B cell (primary cell): ENCODE measurements at regions not wholly inside any gene's neighbourhood (a gene's known extent, or its start where the extent isn't known, plus 50 kb on each side); places are given as distances from the start of the nearest gene placed in this dataset.

Source experiments
- ATAC-seq: fragments of 200-7000 bp; cut with Tn5 transposase; one replicate; pipeline ENCODE4 v1.10.0; 2021; ENCODE audit warnings: low read depth, mild to moderate bottlenecking, moderate number of reproducible peaks, moderate library complexity
- CTCF ChIA-PET: fragments of 350-600 bp; sonication (Branson Sonifier 250); formaldehyde crosslinking; loops from one replicate; lab custom pipeline; 2021; ENCODE audit warnings: antibody characterized with exemption, inconsistent platforms; lab: Charles Lee
- POLR2A ChIA-PET: fragments of 350-600 bp; sonication (Branson Sonifier 250); formaldehyde crosslinking; loops from one replicate; lab custom pipeline; 2021; ENCODE audit warnings: antibody characterized with exemption; lab: Charles Lee
- DNase-seq: peaks from one replicate; pipeline ENCODE4 v3.0.0; 2013
- H2AFZ ChIP-seq: 2 replicates; pipeline ENCODE4 v1.6.1; 2012; ENCODE audit warnings: mild to moderate bottlenecking, low read depth, low read length; ENCODE audit not compliant: insufficient read depth, poor library complexity, severe bottlenecking
- H3K27ac ChIP-seq, 2 donors: 1 replicate in 1 of 2; 2 replicates in 1 of 2; pipeline ENCODE4 v1.5.1; 2012 to 2013; ENCODE audit warnings: low read length in 2 of 2, mild to moderate bottlenecking in 2 of 2, moderate library complexity in 1 of 2
- H3K27me3 ChIP-seq, 4 experiments: fragments of 200-600 bp in 1 of 4; sonication (generic) in 1 of 4; replicated peaks in 1 of 4; 1 replicate in 2 of 4; 2 replicates in 2 of 4; pipeline versions ENCODE4 v1.6.1 to v1.7.0; 2013 to 2016; ENCODE audit warnings: low read length in 3 of 4, mild to moderate bottlenecking in 2 of 4, mixed read lengths in 1 of 4, moderate library complexity in 1 of 4; ENCODE audit not compliant: insufficient read depth in 4 of 4, control insufficient read depth in 3 of 4; ENCODE audit errors: control extremely low read depth in 1 of 4
- H3K36me3 ChIP-seq, 2 experiments: replicated peaks in 1 of 2; 1 replicate in 1 of 2; 2 replicates in 1 of 2; pipeline versions ENCODE4 v1.6.1 to v1.7.1; 2013; ENCODE audit warnings: low read length in 1 of 2; ENCODE audit not compliant: insufficient read depth in 2 of 2, control insufficient read depth in 1 of 2; ENCODE audit errors: control extremely low read depth in 1 of 2, extremely low read depth in 1 of 2
- H3K4me1 ChIP-seq, 2 donors: fragments of 200-600 bp in 1 of 2; sonication (generic) in 1 of 2; 1 replicate in 1 of 2; 2 replicates in 1 of 2; pipeline versions ENCODE4 v1.5.1 to v1.6.1; 2013 to 2017; ENCODE audit warnings: low read length in 2 of 2; ENCODE audit not compliant: control insufficient read depth in 2 of 2, insufficient read depth in 2 of 2
- H3K4me2 ChIP-seq: replicated peaks from 2 replicates; pipeline ENCODE3; 2012; ENCODE audit warnings: mild to moderate bottlenecking, low read depth, low read length; ENCODE audit not compliant: poor library complexity, severe bottlenecking
- H3K4me3 ChIP-seq, 5 experiments: fragments of 200-600 bp in 1 of 5; sonication (generic) in 1 of 5; 1 replicate in 3 of 5; 2 replicates in 2 of 5; pipeline versions ENCODE4 v1.5.1 to v1.7.0; 2011 to 2016; ENCODE audit warnings: low read length in 4 of 5, mild to moderate bottlenecking in 4 of 5, low read depth in 2 of 5, control low read depth in 1 of 5, moderate library complexity in 1 of 5; ENCODE audit not compliant: insufficient read depth in 1 of 5; ENCODE audit errors: control extremely low read depth in 1 of 5, extremely low read depth in 1 of 5
- H3K79me2 ChIP-seq: fragments of 200-600 bp; sonication (generic); one replicate; pipeline ENCODE4 v1.6.0; 2016; ENCODE audit warnings: low read length; ENCODE audit not compliant: control insufficient read depth, insufficient read depth
- H3K9ac ChIP-seq: fragments of 200-600 bp; sonication (generic); 2 replicates; pipeline ENCODE4 v1.6.1; 2017; ENCODE audit warnings: mild to moderate bottlenecking, low read length, moderate library complexity
- H3K9me3 ChIP-seq, 3 donors: one replicate each; pipeline versions ENCODE4 v1.6.1 to v1.7.1; 2013; ENCODE audit warnings: low read length in 2 of 3; ENCODE audit not compliant: control insufficient read depth in 2 of 3, insufficient read depth in 1 of 3; ENCODE audit errors: control extremely low read depth in 1 of 3
- H4K20me1 ChIP-seq: 2 replicates; pipeline ENCODE4 v1.6.0; 2012; ENCODE audit warnings: mild to moderate bottlenecking, low read length; ENCODE audit not compliant: insufficient read depth, control insufficient read depth, poor library complexity, severe bottlenecking
- H3K27ac Mint-ChIP-seq: one replicate; pipeline ENCODE4 v1.8.0; 2021; ENCODE audit warnings: mixed read lengths
- H3K27me3 Mint-ChIP-seq: one replicate; pipeline ENCODE4 v1.8.0; 2021; ENCODE audit warnings: mixed read lengths
- H3K4me1 Mint-ChIP-seq: one replicate; pipeline ENCODE4 v1.8.0; 2021; ENCODE audit warnings: mixed read lengths
- H3K4me3 Mint-ChIP-seq: one replicate; pipeline ENCODE4 v1.8.0; 2021; ENCODE audit warnings: mixed read lengths
- H3K9me3 Mint-ChIP-seq: one replicate; pipeline ENCODE4 v1.8.0; 2022; ENCODE audit warnings: mixed read lengths; ENCODE audit not compliant: insufficient read depth
- CTCF ChIP-seq: fragments of 200-600 bp; IDR thresholded peaks from one replicate; pipeline ENCODE4 v1.8.0; 2022; ENCODE audit warnings: antibody characterized with exemption, mild to moderate bottlenecking
- EZH2 ChIP-seq: IDR thresholded peaks from 2 replicates; pipeline ENCODE4 v1.6.1; 2012; ENCODE audit warnings: borderline replicate concordance, low read depth, mild to moderate bottlenecking, moderate library complexity, low read length; ENCODE audit not compliant: insufficient read depth, poor library complexity, severe bottlenecking
- WGBS: methylation state at CpG from one replicate; pipeline ENCODE4 v1.1.5; 2013; ENCODE audit warnings: missing lambda C conversion rate; ENCODE audit not compliant: insufficient coverage; 5-methylcytosine and 5-hydroxymethylcytosine counted together
- intact Hi-C: fragments of 100-400 bp; cut with micrococcal nuclease; formaldehyde crosslinking; loops from one replicate; pipeline ENCODE4 v1.10.0; 2022

GRCh38 chr19:30978639-30979038, 370.6 kb downstream of the TSHZ3 start:
- H3K9me3 ChIP-seq, result peaks cover 0 to 8% (median 4%) of the 10 kb centered on the region in 3 donors
- H3K4me2 ChIP-seq, result no peak overlapping the region
- no peak overlapping the region for H3K4me3 ChIP-seq
- TF ChIP-seq EZH2 (no peak), CTCF (no peak)
- Mint-ChIP-seq H3K27me3 (no peaks in the 10 kb centered on the region), H3K4me3 (no peak overlapping the region), H3K27ac (no peak overlapping the region), H3K4me1 (no peaks in the 10 kb centered on the region), H3K9me3 (peaks cover 6% of the 10 kb centered on the region)
- no peak overlapping the region for H3K27ac ChIP-seq
- ATAC-seq, result no peak
- no peaks in the 10 kb centered on the region for H3K79me2 ChIP-seq
- H3K36me3 ChIP-seq, result no peaks in the 10 kb centered on the region
- CTCF ChIA-PET, result no interaction called here
- 60% methylated on average over 1 of the region's 4 CpGs for WGBS
- intact Hi-C loops, result no loop called here
- H2AFZ ChIP-seq, result no peak overlapping the region
- no peaks in the 10 kb centered on the region for H3K4me1 ChIP-seq
- no peaks in the 10 kb centered on the region for H4K20me1 ChIP-seq
- H3K9ac ChIP-seq, result no peak overlapping the region
- DNase-seq, result no peak
- H3K27me3 ChIP-seq, result no peaks in the 10 kb centered on the region
- POLR2A ChIA-PET, result no interaction called here

GRCh38 chr19:30969591-30969990, 379.6 kb downstream of the TSHZ3 start:
- Mint-ChIP-seq H3K9me3 (peaks cover 12% of the 10 kb centered on the region), H3K4me1 (no peaks in the 10 kb centered on the region), H3K4me3 (no peak overlapping the region), H3K27me3 (no peaks in the 10 kb centered on the region), H3K27ac (no peak overlapping the region)
- Histone ChIP-seq H3K4me1 (no peaks in the 10 kb centered on the region), H2AFZ (no peak overlapping the region), H3K27me3 (no peaks in the 10 kb centered on the region), H3K27ac (no peak overlapping the region), H3K4me3 (no peak overlapping the region), H3K9ac (no peak overlapping the region), H3K36me3 (no peaks in the 10 kb centered on the region), H3K4me2 (no peak overlapping the region), H4K20me1 (no peaks in the 10 kb centered on the region), H3K79me2 (no peaks in the 10 kb centered on the region), H3K9me3 (peaks cover 0 to 5% (median 2%) of the 10 kb centered on the region in 3 donors)
- no CpG with 5 or more reads among the region's 2 CpGs for WGBS
- no peak for TF ChIP-seq CTCF
- TF ChIP-seq EZH2, result no peak
- intact Hi-C loops, result no loop called here
- ChIA-PET CTCF (no interaction called here), POLR2A (no interaction called here)
- DNase-seq (no peak), ATAC-seq (no peak)
